NB4 (cell line): ENCODE measurements at regions not wholly inside any gene's neighbourhood (a gene's known extent, or its start where the extent isn't known, plus 50 kb on each side); places are given as distances from the start of the nearest gene placed in this dataset.

Experiments
- DNase-seq: peaks from one replicate; pipeline ENCODE4 v3.0.0; 2010; ENCODE audit warnings: low read depth
- H3K4me3 ChIP-seq: one replicate; pipeline ENCODE4 v1.5.1; 2011; ENCODE audit warnings: mild to moderate bottlenecking, low read depth, low read length, moderate library complexity
- MYC ChIP-seq: IDR thresholded peaks from 2 replicates; pipeline ENCODE4 v1.6.1; 2011; ENCODE audit warnings: low read depth, low read length
- POLR2A ChIP-seq: IDR thresholded peaks from 2 replicates; pipeline ENCODE4 v1.6.1; 2011; ENCODE audit warnings: mild to moderate bottlenecking; ENCODE audit not compliant: insufficient read length; ENCODE audit errors: extremely low read depth
- TF ChIP-seq, protein P1 (sequence below): IDR thresholded peaks from one replicate; pipeline ENCODE4 v1.5.1; 2012; ENCODE audit warnings: low read depth, low read length
- TF ChIP-seq, protein P2 (sequence below): IDR thresholded peaks from 2 replicates; pipeline ENCODE4 v1.6.1; 2011; ENCODE audit warnings: low read depth, low read length

DNA sequence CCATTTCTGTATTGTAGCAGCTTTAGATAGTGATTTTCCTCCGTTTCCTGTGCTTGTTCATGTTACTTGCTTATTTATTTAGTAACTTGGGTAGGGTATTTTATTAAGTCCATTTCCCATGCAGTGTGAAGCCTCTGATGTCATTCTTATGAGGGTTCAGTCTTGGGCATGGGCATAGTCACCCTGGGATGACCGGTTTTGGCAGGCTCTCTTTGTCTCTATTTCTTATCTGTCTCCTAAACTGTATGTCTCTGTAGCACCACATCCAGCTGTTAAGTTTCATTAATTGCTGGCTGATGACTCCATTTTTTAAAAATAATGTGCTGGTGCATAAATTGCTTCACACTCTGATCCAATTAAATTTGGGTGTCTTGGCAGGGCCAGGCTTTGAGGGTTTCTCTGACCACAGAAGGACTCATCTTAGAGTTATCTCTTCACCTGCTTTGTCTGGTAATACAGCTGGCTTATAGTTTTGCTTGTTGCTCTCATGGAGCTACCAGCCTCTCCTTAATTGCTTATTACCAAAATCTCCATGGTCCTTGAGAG lies 173.3 kb upstream of the VLDLR start:
- no peak for DNase-seq
- H3K4me3 ChIP-seq: no peak overlapping the region
- TF ChIP-seq MYC (no peak), POLR2A (no peak)
- TF ChIP-seq, protein P1, sequence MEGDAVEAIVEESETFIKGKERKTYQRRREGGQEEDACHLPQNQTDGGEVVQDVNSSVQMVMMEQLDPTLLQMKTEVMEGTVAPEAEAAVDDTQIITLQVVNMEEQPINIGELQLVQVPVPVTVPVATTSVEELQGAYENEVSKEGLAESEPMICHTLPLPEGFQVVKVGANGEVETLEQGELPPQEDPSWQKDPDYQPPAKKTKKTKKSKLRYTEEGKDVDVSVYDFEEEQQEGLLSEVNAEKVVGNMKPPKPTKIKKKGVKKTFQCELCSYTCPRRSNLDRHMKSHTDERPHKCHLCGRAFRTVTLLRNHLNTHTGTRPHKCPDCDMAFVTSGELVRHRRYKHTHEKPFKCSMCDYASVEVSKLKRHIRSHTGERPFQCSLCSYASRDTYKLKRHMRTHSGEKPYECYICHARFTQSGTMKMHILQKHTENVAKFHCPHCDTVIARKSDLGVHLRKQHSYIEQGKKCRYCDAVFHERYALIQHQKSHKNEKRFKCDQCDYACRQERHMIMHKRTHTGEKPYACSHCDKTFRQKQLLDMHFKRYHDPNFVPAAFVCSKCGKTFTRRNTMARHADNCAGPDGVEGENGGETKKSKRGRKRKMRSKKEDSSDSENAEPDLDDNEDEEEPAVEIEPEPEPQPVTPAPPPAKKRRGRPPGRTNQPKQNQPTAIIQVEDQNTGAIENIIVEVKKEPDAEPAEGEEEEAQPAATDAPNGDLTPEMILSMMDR: no peak
- TF ChIP-seq, protein P2, sequence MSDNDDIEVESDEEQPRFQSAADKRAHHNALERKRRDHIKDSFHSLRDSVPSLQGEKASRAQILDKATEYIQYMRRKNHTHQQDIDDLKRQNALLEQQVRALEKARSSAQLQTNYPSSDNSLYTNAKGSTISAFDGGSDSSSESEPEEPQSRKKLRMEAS: no peak

DNA sequence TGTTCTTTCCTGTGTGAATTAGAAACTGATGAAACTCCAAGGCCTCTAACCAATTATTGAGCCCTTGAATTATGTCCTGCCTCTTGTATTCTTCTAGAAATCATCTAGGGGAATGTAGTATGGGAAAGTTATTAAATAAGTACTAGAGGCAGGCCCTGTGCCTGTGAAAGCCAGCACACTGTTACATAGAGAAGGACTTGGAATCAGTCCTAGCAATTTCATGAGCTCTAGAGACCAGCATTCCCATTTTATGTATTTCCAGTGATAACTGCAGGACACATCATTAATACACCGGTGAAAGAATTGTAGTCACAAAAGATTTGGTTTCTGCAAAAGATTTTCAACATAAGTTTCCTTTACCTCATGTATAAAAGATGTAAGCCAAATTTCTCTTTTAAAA lies 168.5 kb upstream of the VLDLR start:
- no peak overlapping the region for H3K4me3 ChIP-seq
- DNase-seq: no peak
- TF ChIP-seq, protein P1: no peak
- TF ChIP-seq MYC (no peak), POLR2A (no peak)
- TF ChIP-seq, protein P2: no peak

DNA sequence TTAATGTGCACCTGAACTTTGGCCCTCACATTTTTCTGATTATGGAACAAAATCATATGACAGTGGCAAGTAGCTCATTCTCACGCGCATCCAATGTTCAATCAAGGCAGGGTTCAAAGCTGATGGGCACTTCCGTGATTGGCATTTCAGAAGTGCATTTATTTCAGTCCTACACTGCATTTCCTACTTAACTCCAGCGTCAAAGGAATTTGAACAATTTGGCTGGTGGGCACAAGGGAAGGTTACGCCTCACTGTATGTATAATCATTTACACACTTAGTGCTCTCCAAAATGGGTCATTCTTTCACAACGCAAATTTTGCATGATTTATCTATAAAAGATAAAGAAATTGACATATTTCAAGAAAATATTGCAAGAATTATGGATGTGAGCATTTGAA lies 167.9 kb upstream of the VLDLR start:
- no peak overlapping the region for H3K4me3 ChIP-seq
- TF ChIP-seq, protein P1: no peak
- TF ChIP-seq MYC (no peak), POLR2A (no peak)
- TF ChIP-seq, protein P2: no peak
- no peak for DNase-seq

DNA sequence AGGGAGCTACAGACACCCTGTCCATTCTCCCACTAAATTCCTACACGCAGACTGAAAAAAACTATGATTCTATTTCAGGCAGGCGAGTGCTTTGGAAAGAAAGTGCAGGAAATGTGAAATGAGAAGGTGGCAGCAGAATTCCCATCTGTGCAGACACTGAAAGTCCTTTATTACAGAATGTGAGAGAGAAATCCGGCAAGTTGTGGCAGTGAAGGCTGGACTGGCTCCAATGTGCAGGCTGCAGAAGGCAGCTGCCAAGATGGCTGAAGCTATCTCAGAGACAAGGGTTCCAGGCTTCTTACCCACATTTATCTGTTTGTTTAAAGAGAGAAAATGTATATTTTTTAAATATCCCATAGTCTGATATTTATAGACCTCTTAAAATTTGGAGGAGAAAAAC lies 161.8 kb upstream of the VLDLR start:
- TF ChIP-seq, protein P2: no peak
- TF ChIP-seq, protein P1: no peak
- no peak for TF ChIP-seq POLR2A
- no peak for TF ChIP-seq MYC
- DNase-seq: no peak
- no peak overlapping the region for H3K4me3 ChIP-seq

DNA sequence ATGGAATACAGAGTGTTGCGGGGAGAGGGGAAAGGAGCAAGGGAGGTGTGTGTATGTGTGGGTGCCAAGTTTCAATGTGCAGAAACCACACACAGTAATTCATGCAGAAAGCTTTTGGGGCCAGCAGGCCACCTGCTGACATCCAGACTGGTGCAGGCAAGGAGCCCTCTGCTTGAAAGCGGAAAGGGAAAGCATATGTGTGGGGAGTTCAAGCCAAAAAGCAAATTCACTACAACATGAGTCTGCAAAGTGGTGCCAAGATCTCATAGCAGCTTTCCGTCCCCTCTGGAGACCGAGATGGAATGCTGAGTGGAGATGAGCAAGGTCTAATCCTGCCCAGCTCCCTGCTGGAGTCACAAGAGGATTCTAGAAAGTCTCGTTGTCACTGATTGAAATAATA lies 159.7 kb upstream of the VLDLR start:
- DNase-seq: no peak
- TF ChIP-seq MYC: no peak
- no peak for TF ChIP-seq POLR2A
- TF ChIP-seq, protein P2: no peak
- TF ChIP-seq, protein P1: no peak
- no peak overlapping the region for H3K4me3 ChIP-seq

DNA sequence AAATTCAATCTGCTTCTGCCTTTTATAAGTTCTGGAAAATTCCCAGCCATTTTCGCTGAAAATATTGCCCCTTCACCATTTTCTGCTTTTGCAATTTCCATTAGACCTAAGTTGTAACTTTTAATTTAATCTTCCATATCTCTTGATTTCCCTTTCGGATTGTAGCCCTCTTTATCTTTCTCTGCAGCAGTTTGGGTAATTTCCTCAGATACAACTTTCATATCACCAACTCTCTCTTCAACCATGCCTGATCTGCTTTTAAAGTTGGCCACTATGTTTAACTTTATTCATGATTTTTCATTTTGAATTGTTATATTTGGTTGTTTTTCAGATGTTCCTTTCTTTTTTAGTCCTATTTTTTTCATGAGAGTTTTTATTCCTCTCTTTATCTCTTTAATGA lies 157.0 kb upstream of the VLDLR start:
- H3K4me3 ChIP-seq: no peak overlapping the region
- TF ChIP-seq POLR2A (no peak), MYC (no peak)
- TF ChIP-seq, protein P1: no peak
- TF ChIP-seq, protein P2: no peak
- no peak for DNase-seq
